ENCODE measurements at regions not wholly inside any gene's neighbourhood (a gene's known extent, or its start where the extent isn't known, plus 50 kb on each side); places are given as distances from the start of the nearest gene placed in this dataset.

GRCh38 chr4:3684546-3684945 is 81.6 kb upstream of the ADRA2C start:
- no peak for DNase-seq (ENCODE audit: low spot score in 2 of 2)
- intact Hi-C loops (cut with DNase I; ENCODE audit: low total_unique reads) = no loop called here
- 77 to 82% methylated on average over 8 of the region's 8 CpGs for WGBS, 2 donors
- no peak overlapping the region for H3K4me3 ChIP-seq (ENCODE audit: low read depth, poor library complexity, severe bottlenecking)
- TF ChIP-seq CTCF (IDR thresholded peaks at IDR 0.05) (no peak), POLR2A (IDR thresholded peaks at IDR 0.05) (no peak)

GRCh38 chr4:3683744-3684421 is 82.3 kb upstream of the ADRA2C start:
- WGBS, 2 donors = 76 to 86% methylated on average over 30 of the region's 30 CpGs
- no peak for DNase-seq (ENCODE audit: low spot score in 2 of 2)
- no peak overlapping the region for H3K4me3 ChIP-seq (ENCODE audit: low read depth, poor library complexity, severe bottlenecking)
- intact Hi-C loops (cut with DNase I; ENCODE audit: low total_unique reads) = no loop called here
- TF ChIP-seq CTCF (IDR thresholded peaks at IDR 0.05) (no peak), POLR2A (IDR thresholded peaks at IDR 0.05) (no peak)

- no peak for DNase-seq (ENCODE audit: low spot score in 2 of 2)
- intact Hi-C loops (cut with DNase I; ENCODE audit: low total_unique reads) = no loop called here
- WGBS, 2 donors = 79 to 89% methylated on average over 28 of the region's 28 CpGs
- no peak for TF ChIP-seq CTCF (IDR thresholded peaks at IDR 0.05)
- no peak for TF ChIP-seq POLR2A (IDR thresholded peaks at IDR 0.05)
- H3K4me3 ChIP-seq (ENCODE audit: low read depth, poor library complexity, severe bottlenecking) = no peak overlapping the region
Observed at GRCh38 chr4:3683077-3683743, 83.0 kb upstream of the ADRA2C start.

- WGBS, 2 donors = 87 to 88% methylated on average over 19 of the region's 19 CpGs
- TF ChIP-seq POLR2A (IDR thresholded peaks at IDR 0.05) (no peak), CTCF (IDR thresholded peaks at IDR 0.05) (no peak)
- intact Hi-C loops (cut with DNase I; ENCODE audit: low total_unique reads) = no loop called here
- no peak overlapping the region for H3K4me3 ChIP-seq (ENCODE audit: low read depth, poor library complexity, severe bottlenecking)
- DNase-seq (ENCODE audit: low spot score in 2 of 2) = no peak
Observed at GRCh38 chr4:3682236-3683076, 83.7 kb upstream of the ADRA2C start.

- DNase-seq (ENCODE audit: low spot score in 2 of 2) = no peak
- no peak overlapping the region for H3K4me3 ChIP-seq (ENCODE audit: low read depth, poor library complexity, severe bottlenecking)
- 72 to 73% methylated on average over 14 of the region's 14 CpGs for WGBS, 2 donors
- intact Hi-C loops (cut with DNase I; ENCODE audit: low total_unique reads) = no loop called here
- TF ChIP-seq CTCF (IDR thresholded peaks at IDR 0.05) = no peak
- TF ChIP-seq POLR2A (IDR thresholded peaks at IDR 0.05) = no peak
Observed at GRCh38 chr4:3681191-3681590, 85.0 kb upstream of the ADRA2C start.

All from lower leg skin (tissue), 4 donors.